ENCODE measurements at regions not wholly inside any gene's neighbourhood (a gene's known extent, or its start where the extent isn't known, plus 50 kb on each side); places are given as distances from the start of the nearest gene placed in this dataset.

- Mint-ChIP-seq H3K4me1 (no peaks in the 10 kb centered on the region), H3K27me3 (ENCODE audit: low read depth in 3 of 3) (peaks cover 0 to 2% (median 2%) of the 10 kb centered on the region in 3 donors), H3K4me3 (no peak overlapping the region), H3K27ac (no peak overlapping the region), H3K9me3 (peaks cover 0 to 3% (median 0%) of the 10 kb centered on the region in 7 donors), H3K36me3 (no peaks in the 10 kb centered on the region)
- intact Hi-C loops (cut with micrococcal nuclease): no loop called here
- no peak for DNase-seq
- Histone ChIP-seq H3K9me3 (replicated peaks in 1 of 2; ENCODE audit: control insufficient read depth in 1 of 2, insufficient read depth in 1 of 2, low read length in 2 of 2) (no peaks in the 10 kb centered on the region), H3K27me3 (ENCODE audit: control insufficient read depth in 2 of 2, insufficient read depth in 2 of 2, low read length in 2 of 2) (no peaks in the 10 kb centered on the region), H3K36me3 (replicated peaks in 1 of 2; ENCODE audit: control insufficient read depth in 1 of 2, insufficient read depth in 2 of 2, low read length in 2 of 2) (no peaks in the 10 kb centered on the region), H3K4me1 (ENCODE audit: control insufficient read depth in 1 of 2, insufficient read depth in 2 of 2, low read length in 2 of 2) (no peaks in the 10 kb centered on the region), H3K27ac (ENCODE audit: low read depth in 1 of 2, low read length in 2 of 2) (no peak overlapping the region), H4K20me1 (ENCODE audit: insufficient read depth, low read length) (no peaks in the 10 kb centered on the region), H3K4me3 (replicated peaks in 1 of 3; ENCODE audit: low read depth in 2 of 3, low read length in 3 of 3) (no peak overlapping the region), H2AFZ (ENCODE audit: insufficient read depth, low read depth, low read length, poor library complexity, severe bottlenecking) (no peak overlapping the region), H3K4me2 (replicated peaks; ENCODE audit: extremely low read depth, low read length, poor library complexity, severe bottlenecking) (no peak overlapping the region), H3K9ac (ENCODE audit: insufficient read depth, low read length, poor library complexity, severe bottlenecking) (no peak overlapping the region), H3K79me2 (ENCODE audit: insufficient read depth, low read length) (no peaks in the 10 kb centered on the region)
- 100% methylated on average over 3 of the region's 4 CpGs for WGBS (ENCODE audit: insufficient coverage)
- no peak for TF ChIP-seq CTCF (IDR thresholded peaks at IDR 0.05)
Measured at GRCh38 chr1:208631506-208631905, 387.3 kb upstream of the PLXNA2 start.

- Histone ChIP-seq H3K9me3 (replicated peaks in 1 of 2; ENCODE audit: control insufficient read depth in 1 of 2, insufficient read depth in 1 of 2, low read length in 2 of 2) (no peaks in the 10 kb centered on the region), H3K4me2 (replicated peaks; ENCODE audit: extremely low read depth, low read length, poor library complexity, severe bottlenecking) (no peak overlapping the region), H4K20me1 (ENCODE audit: insufficient read depth, low read length) (no peaks in the 10 kb centered on the region), H3K27ac (ENCODE audit: low read depth in 1 of 2, low read length in 2 of 2) (no peak overlapping the region), H3K36me3 (replicated peaks in 1 of 2; ENCODE audit: control insufficient read depth in 1 of 2, insufficient read depth in 2 of 2, low read length in 2 of 2) (no peaks in the 10 kb centered on the region), H3K9ac (ENCODE audit: insufficient read depth, low read length, poor library complexity, severe bottlenecking) (no peak overlapping the region), H3K27me3 (ENCODE audit: control insufficient read depth in 2 of 2, insufficient read depth in 2 of 2, low read length in 2 of 2) (no peaks in the 10 kb centered on the region), H3K4me1 (ENCODE audit: control insufficient read depth in 1 of 2, insufficient read depth in 2 of 2, low read length in 2 of 2) (no peaks in the 10 kb centered on the region), H2AFZ (ENCODE audit: insufficient read depth, low read depth, low read length, poor library complexity, severe bottlenecking) (no peak overlapping the region), H3K79me2 (ENCODE audit: insufficient read depth, low read length) (no peaks in the 10 kb centered on the region), H3K4me3 (replicated peaks in 1 of 3; ENCODE audit: low read depth in 2 of 3, low read length in 3 of 3) (no peak overlapping the region)
- no peak for DNase-seq
- peaks cover 0 to 3% (median 0%) of the 10 kb centered on the region in 7 donors for H3K9me3 Mint-ChIP-seq
- no peak overlapping the region for H3K4me3 Mint-ChIP-seq
- no peak overlapping the region for H3K27ac Mint-ChIP-seq
- intact Hi-C loops (cut with micrococcal nuclease): no loop called here
- no peaks in the 10 kb centered on the region for H3K36me3 Mint-ChIP-seq
- no peak for TF ChIP-seq CTCF (IDR thresholded peaks at IDR 0.05)
- peaks cover 0 to 3% (median under 1%) of the 10 kb centered on the region in 3 donors for H3K27me3 Mint-ChIP-seq (ENCODE audit: low read depth in 3 of 3)
- WGBS (ENCODE audit: insufficient coverage): 84% methylated on average over 4 of the region's 5 CpGs
- H3K4me1 Mint-ChIP-seq: no peaks in the 10 kb centered on the region
Measured at GRCh38 chr1:208634346-208635140, 390.4 kb upstream of the PLXNA2 start.
